Ishikawa (cell line): ENCODE measurements at regions not wholly inside any gene's neighbourhood (a gene's known extent, or its start where the extent isn't known, plus 50 kb on each side); places are given as distances from the start of the nearest gene placed in this dataset.

ENCODE experiments used
- CEBPB ChIP-seq: IDR thresholded peaks from 2 replicates; pipeline ENCODE4 v1.6.1; 2012
- CREB1 ChIP-seq: IDR thresholded peaks from 2 replicates; pipeline ENCODE4 v1.6.1; 2012; ENCODE audit warnings: low read depth
- EGR1 ChIP-seq: IDR thresholded peaks from 2 replicates; pipeline ENCODE4 v1.6.1; 2012
- EP300 ChIP-seq: IDR thresholded peaks from 2 replicates; pipeline ENCODE4 v1.6.1; 2012; ENCODE audit warnings: borderline replicate concordance
- FOXM1 ChIP-seq: IDR thresholded peaks from 2 replicates; pipeline ENCODE4 v1.6.1; 2012; ENCODE audit warnings: low read depth, borderline replicate concordance
- NFIC ChIP-seq: IDR thresholded peaks from 2 replicates; pipeline ENCODE4 v1.6.1; 2012
- RAD21 ChIP-seq: IDR thresholded peaks from 2 replicates; pipeline ENCODE4 v1.6.1; 2012; ENCODE audit warnings: low read depth
- TAF1 ChIP-seq: IDR thresholded peaks from 2 replicates; pipeline ENCODE4 v1.6.1; 2012; ENCODE audit warnings: low read depth, mild to moderate bottlenecking
- TCF12 ChIP-seq: IDR thresholded peaks from 2 replicates; pipeline ENCODE4 v1.6.1; 2012; ENCODE audit warnings: low read depth
- TEAD4 ChIP-seq: IDR thresholded peaks from 2 replicates; pipeline ENCODE4 v1.6.1; 2012
- ZBTB7A ChIP-seq: IDR thresholded peaks from 2 replicates; pipeline ENCODE4 v1.6.1; 2012; ENCODE audit warnings: low read depth
- TF ChIP-seq, protein P1 (sequence below): IDR thresholded peaks from 2 replicates; pipeline ENCODE4 v1.6.1; 2012; ENCODE audit warnings: low read depth, mild to moderate bottlenecking
- TF ChIP-seq, protein P2 (sequence below): IDR thresholded peaks from 2 replicates; pipeline ENCODE4 v1.6.1; 2012
- TF ChIP-seq, protein P3 (sequence below): IDR thresholded peaks from 2 replicates; pipeline ENCODE4 v1.6.1; 2012

- TF ChIP-seq FOXM1: no peak
- TF ChIP-seq EP300: no peak
- TF ChIP-seq EGR1: no peak
- no peak for TF ChIP-seq RAD21
- TF ChIP-seq TAF1: no peak
- TF ChIP-seq CREB1: no peak
- no peak for TF ChIP-seq ZBTB7A
- no peak for TF ChIP-seq CEBPB
- TF ChIP-seq, protein P1, sequence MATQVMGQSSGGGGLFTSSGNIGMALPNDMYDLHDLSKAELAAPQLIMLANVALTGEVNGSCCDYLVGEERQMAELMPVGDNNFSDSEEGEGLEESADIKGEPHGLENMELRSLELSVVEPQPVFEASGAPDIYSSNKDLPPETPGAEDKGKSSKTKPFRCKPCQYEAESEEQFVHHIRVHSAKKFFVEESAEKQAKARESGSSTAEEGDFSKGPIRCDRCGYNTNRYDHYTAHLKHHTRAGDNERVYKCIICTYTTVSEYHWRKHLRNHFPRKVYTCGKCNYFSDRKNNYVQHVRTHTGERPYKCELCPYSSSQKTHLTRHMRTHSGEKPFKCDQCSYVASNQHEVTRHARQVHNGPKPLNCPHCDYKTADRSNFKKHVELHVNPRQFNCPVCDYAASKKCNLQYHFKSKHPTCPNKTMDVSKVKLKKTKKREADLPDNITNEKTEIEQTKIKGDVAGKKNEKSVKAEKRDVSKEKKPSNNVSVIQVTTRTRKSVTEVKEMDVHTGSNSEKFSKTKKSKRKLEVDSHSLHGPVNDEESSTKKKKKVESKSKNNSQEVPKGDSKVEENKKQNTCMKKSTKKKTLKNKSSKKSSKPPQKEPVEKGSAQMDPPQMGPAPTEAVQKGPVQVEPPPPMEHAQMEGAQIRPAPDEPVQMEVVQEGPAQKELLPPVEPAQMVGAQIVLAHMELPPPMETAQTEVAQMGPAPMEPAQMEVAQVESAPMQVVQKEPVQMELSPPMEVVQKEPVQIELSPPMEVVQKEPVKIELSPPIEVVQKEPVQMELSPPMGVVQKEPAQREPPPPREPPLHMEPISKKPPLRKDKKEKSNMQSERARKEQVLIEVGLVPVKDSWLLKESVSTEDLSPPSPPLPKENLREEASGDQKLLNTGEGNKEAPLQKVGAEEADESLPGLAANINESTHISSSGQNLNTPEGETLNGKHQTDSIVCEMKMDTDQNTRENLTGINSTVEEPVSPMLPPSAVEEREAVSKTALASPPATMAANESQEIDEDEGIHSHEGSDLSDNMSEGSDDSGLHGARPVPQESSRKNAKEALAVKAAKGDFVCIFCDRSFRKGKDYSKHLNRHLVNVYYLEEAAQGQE: no peak
- TF ChIP-seq, protein P2, sequence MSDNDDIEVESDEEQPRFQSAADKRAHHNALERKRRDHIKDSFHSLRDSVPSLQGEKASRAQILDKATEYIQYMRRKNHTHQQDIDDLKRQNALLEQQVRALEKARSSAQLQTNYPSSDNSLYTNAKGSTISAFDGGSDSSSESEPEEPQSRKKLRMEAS: no peak
- TF ChIP-seq TEAD4: no peak
- TF ChIP-seq, protein P3, sequence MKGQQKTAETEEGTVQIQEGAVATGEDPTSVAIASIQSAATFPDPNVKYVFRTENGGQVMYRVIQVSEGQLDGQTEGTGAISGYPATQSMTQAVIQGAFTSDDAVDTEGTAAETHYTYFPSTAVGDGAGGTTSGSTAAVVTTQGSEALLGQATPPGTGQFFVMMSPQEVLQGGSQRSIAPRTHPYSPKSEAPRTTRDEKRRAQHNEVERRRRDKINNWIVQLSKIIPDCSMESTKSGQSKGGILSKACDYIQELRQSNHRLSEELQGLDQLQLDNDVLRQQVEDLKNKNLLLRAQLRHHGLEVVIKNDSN: no peak
- no peak for TF ChIP-seq NFIC
- TF ChIP-seq TCF12: no peak
Observed at GRCh38 chr1:195723796-195724194, 884.4 kb downstream of the KCNT2 start.
